ENCODE measurements at regions not wholly inside any gene's neighbourhood (a gene's known extent, or its start where the extent isn't known, plus 50 kb on each side); places are given as distances from the start of the nearest gene placed in this dataset.

DNA sequence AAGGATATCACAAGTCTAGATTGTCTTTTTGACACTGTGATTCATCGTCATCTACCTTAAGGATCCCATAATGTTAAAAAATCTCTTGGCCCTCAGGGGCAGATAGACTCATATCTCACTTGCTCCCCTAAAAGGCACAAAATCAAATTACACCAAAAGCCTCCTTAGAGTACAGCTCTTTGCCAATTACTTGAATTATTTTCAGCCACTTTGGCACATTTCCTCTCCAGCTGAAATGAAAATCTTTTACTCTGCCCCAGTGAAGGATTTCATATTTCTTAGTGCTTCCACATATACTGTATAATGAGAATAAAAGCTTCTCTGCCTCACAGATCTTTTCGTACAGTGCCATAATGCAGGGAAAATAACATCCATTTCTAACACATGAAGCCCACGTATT lies 190.7 kb upstream of the GBE1 start:
- TF ChIP-seq, protein P1, sequence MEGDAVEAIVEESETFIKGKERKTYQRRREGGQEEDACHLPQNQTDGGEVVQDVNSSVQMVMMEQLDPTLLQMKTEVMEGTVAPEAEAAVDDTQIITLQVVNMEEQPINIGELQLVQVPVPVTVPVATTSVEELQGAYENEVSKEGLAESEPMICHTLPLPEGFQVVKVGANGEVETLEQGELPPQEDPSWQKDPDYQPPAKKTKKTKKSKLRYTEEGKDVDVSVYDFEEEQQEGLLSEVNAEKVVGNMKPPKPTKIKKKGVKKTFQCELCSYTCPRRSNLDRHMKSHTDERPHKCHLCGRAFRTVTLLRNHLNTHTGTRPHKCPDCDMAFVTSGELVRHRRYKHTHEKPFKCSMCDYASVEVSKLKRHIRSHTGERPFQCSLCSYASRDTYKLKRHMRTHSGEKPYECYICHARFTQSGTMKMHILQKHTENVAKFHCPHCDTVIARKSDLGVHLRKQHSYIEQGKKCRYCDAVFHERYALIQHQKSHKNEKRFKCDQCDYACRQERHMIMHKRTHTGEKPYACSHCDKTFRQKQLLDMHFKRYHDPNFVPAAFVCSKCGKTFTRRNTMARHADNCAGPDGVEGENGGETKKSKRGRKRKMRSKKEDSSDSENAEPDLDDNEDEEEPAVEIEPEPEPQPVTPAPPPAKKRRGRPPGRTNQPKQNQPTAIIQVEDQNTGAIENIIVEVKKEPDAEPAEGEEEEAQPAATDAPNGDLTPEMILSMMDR (IDR thresholded peaks at IDR 0.05; ENCODE audit: low read length) = no peak
- TF ChIP-seq EZH2phosphoT487 (IDR thresholded peaks at IDR 0.05; ENCODE audit: low read length) = no peak

All from MM.1S (cell line).